ENCODE measurements at regions not wholly inside any gene's neighbourhood (a gene's known extent, or its start where the extent isn't known, plus 50 kb on each side); places are given as distances from the start of the nearest gene placed in this dataset.

- H3K36me3 ChIP-seq: no peaks in the 10 kb centered on the region
- TF ChIP-seq POLR2A (IDR thresholded peaks at IDR 0.05) (no peak), CTCF (IDR thresholded peaks at IDR 0.05) (no peak), EP300 (IDR thresholded peaks at IDR 0.05) (no peak)
- intact Hi-C loops (cut with DNase I): no loop called here
- no peak overlapping the region for H3K4me3 ChIP-seq
- no peaks in the 10 kb centered on the region for H3K27me3 ChIP-seq
- no peaks in the 10 kb centered on the region for H3K4me1 ChIP-seq (ENCODE audit: insufficient read depth)
- DNase-seq: no peak
- WGBS, 3 donors: 88 to 91% (median 90%) methylated on average over 3 of the region's 3 CpGs
- no peak overlapping the region for H3K27ac ChIP-seq
- H3K9me3 ChIP-seq: no peaks in the 10 kb centered on the region
Measured at GRCh38 chr13:59367904-59368303, 795.8 kb downstream of the DIAPH3 start.

GRCh38 chr13:59368693-59369092 lies 795.0 kb downstream of the DIAPH3 start:
- H3K4me3 ChIP-seq: no peak overlapping the region
- 37 to 50% (median 40%) methylated on average over 3 of the region's 3 CpGs for WGBS, 3 donors
- TF ChIP-seq CTCF (IDR thresholded peaks at IDR 0.05) (no peak), POLR2A (IDR thresholded peaks at IDR 0.05) (no peak), EP300 (IDR thresholded peaks at IDR 0.05) (no peak)
- H3K27ac ChIP-seq: no peak overlapping the region
- intact Hi-C loops (cut with DNase I): no loop called here
- no peaks in the 10 kb centered on the region for H3K27me3 ChIP-seq
- no peaks in the 10 kb centered on the region for H3K9me3 ChIP-seq
- no peak for DNase-seq
- H3K4me1 ChIP-seq (ENCODE audit: insufficient read depth): no peaks in the 10 kb centered on the region
- no peaks in the 10 kb centered on the region for H3K36me3 ChIP-seq

- WGBS, 3 donors: 65 to 100% (median 96%) methylated on average over 1 of the region's 1 CpG
- Histone ChIP-seq H3K36me3 (no peaks in the 10 kb centered on the region), H3K9me3 (no peaks in the 10 kb centered on the region), H3K27ac (no peak overlapping the region), H3K27me3 (no peaks in the 10 kb centered on the region), H3K4me1 (ENCODE audit: insufficient read depth) (no peaks in the 10 kb centered on the region), H3K4me3 (no peak overlapping the region)
- intact Hi-C loops (cut with DNase I): no loop called here
- DNase-seq: no peak
- TF ChIP-seq CTCF (IDR thresholded peaks at IDR 0.05) (no peak), EP300 (IDR thresholded peaks at IDR 0.05) (no peak), POLR2A (IDR thresholded peaks at IDR 0.05) (no peak)
Measured at GRCh38 chr13:59371229-59371628, 792.5 kb downstream of the DIAPH3 start.

- TF ChIP-seq CTCF (IDR thresholded peaks at IDR 0.05) (no peak), POLR2A (IDR thresholded peaks at IDR 0.05) (no peak), EP300 (IDR thresholded peaks at IDR 0.05) (no peak)
- 50 to 82% (median 80%) methylated on average over 1 of the region's 1 CpG for WGBS, 3 donors
Measured at GRCh38 chr13:59373341-59373740, 790.4 kb downstream of the DIAPH3 start.

GRCh38 chr13:59374691-59375090 lies 789.0 kb downstream of the DIAPH3 start:
- no peaks in the 10 kb centered on the region for H3K36me3 ChIP-seq
- H3K9me3 ChIP-seq: no peaks in the 10 kb centered on the region
- no peaks in the 10 kb centered on the region for H3K27me3 ChIP-seq
- intact Hi-C loops (cut with DNase I): no loop called here
- no peak overlapping the region for H3K27ac ChIP-seq
- H3K4me1 ChIP-seq (ENCODE audit: insufficient read depth): no peaks in the 10 kb centered on the region
- WGBS, 3 donors: 77 to 80% (median 79%) methylated on average over 3 of the region's 3 CpGs
- DNase-seq: no peak
- no peak overlapping the region for H3K4me3 ChIP-seq
- TF ChIP-seq POLR2A (IDR thresholded peaks at IDR 0.05): no peak
- TF ChIP-seq CTCF (IDR thresholded peaks at IDR 0.05): no peak
- no peak for TF ChIP-seq EP300 (IDR thresholded peaks at IDR 0.05)

More at GRCh38 chr13:59373341-59373740, 790.4 kb downstream of the DIAPH3 start:
- no peaks in the 10 kb centered on the region for H3K9me3 ChIP-seq
- H3K27me3 ChIP-seq: no peaks in the 10 kb centered on the region
- H3K27ac ChIP-seq: no peak overlapping the region
- no peak for DNase-seq
- no peaks in the 10 kb centered on the region for H3K36me3 ChIP-seq
- no peak overlapping the region for H3K4me3 ChIP-seq
- intact Hi-C loops (cut with DNase I): no loop called here
- no peaks in the 10 kb centered on the region for H3K4me1 ChIP-seq (ENCODE audit: insufficient read depth)
